ENCODE measurements at regions not wholly inside any gene's neighbourhood (a gene's known extent, or its start where the extent isn't known, plus 50 kb on each side); places are given as distances from the start of the nearest gene placed in this dataset.
"Not testable (repeated sequence)": the region's sequence is repeated elsewhere in the genome, so short reads cannot be mapped to it uniquely, and the experiment has no call there.

DNA sequence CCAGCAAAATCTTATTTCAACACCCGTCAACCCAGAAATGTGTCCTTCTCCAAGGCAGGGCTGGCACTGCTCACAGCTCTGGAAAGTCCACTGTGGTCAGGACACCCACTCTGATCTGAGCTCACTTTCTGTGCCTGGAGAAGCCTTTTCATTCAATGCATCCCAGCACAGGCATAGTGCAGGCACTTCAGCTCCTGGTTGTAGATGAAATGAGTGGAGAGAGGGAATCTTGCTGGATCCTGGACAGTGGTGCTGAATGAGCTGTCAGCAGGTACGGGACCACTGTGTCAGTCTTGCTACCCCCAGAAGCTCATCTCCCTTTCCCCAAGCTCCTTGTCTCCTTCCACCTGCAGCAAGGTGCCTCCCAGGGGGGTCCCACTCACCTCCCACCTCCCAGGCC is 86.1 kb upstream of the SALL1 start:
- in situ Hi-C loops (cut with HindIII; ENCODE audit: low sequenced_read_pairs), result no loop called here
- no peak overlapping the region for H3K4me3 ChIP-seq (ENCODE audit: low read depth, low read length)
- DNase-seq (ENCODE audit: low read depth), result no peak
- TF ChIP-seq, protein P1, sequence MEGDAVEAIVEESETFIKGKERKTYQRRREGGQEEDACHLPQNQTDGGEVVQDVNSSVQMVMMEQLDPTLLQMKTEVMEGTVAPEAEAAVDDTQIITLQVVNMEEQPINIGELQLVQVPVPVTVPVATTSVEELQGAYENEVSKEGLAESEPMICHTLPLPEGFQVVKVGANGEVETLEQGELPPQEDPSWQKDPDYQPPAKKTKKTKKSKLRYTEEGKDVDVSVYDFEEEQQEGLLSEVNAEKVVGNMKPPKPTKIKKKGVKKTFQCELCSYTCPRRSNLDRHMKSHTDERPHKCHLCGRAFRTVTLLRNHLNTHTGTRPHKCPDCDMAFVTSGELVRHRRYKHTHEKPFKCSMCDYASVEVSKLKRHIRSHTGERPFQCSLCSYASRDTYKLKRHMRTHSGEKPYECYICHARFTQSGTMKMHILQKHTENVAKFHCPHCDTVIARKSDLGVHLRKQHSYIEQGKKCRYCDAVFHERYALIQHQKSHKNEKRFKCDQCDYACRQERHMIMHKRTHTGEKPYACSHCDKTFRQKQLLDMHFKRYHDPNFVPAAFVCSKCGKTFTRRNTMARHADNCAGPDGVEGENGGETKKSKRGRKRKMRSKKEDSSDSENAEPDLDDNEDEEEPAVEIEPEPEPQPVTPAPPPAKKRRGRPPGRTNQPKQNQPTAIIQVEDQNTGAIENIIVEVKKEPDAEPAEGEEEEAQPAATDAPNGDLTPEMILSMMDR (IDR thresholded peaks at IDR 0.05; ENCODE audit: low read depth, low read length, missing control alignments), result no peak

GRCh38 chr16:51236583-51236982 is 85.5 kb upstream of the SALL1 start:
- no peak overlapping the region for H3K4me3 ChIP-seq (ENCODE audit: low read depth, low read length)
- TF ChIP-seq, protein P1 (IDR thresholded peaks at IDR 0.05; ENCODE audit: low read depth, low read length, missing control alignments), result no peak
- no peak for DNase-seq (ENCODE audit: low read depth)
- in situ Hi-C loops (cut with HindIII; ENCODE audit: low sequenced_read_pairs), result no loop called here

DNA sequence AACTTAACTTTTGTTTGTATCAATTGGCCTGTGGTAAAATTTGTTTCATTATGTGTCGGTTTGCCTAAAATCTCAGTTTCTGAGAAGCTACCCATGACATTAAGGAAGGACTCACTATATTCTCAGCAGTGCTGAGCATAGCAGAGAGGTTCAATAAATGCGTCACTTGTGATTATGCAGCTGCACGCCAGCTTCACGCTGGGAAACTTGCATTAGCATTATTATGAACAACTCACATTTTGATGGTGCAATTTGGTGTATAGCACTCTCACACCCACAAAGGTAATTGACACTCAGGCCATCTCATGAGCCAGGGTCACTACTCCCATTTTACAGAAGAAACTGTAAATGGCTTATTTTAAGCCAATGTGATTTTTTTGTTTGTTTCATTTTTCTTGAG is 80.6 kb upstream of the SALL1 start:
- DNase-seq (ENCODE audit: low read depth), result no peak
- TF ChIP-seq, protein P1 (IDR thresholded peaks at IDR 0.05; ENCODE audit: low read depth, low read length, missing control alignments), result no peak
- H3K4me3 ChIP-seq (ENCODE audit: low read depth, low read length), result no peak overlapping the region
- in situ Hi-C loops (cut with HindIII; ENCODE audit: low sequenced_read_pairs), result no loop called here

DNA sequence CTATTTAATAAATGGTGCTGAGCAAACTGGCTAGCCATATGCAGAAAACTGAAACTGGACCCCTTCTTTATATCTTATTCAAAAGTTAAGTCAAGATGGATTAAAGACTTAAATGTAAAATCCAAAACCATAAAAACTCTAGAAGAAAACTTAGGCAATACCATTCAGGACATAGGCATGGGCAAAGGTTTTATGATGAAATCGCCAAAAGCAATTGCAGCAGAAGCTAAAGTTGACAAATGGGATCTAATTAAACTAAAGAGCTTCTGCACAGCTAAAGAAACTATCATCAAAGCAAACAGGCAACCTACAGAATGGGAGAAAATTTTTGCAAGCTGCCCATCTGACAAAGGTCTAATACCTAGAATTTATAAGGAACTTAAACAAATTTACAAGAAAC is 79.0 kb upstream of the SALL1 start:
- H3K4me3 ChIP-seq (ENCODE audit: low read depth, low read length); DNase-seq (ENCODE audit: low read depth); in situ Hi-C loops (cut with HindIII; ENCODE audit: low sequenced_read_pairs): not testable (repeated sequence)

DNA sequence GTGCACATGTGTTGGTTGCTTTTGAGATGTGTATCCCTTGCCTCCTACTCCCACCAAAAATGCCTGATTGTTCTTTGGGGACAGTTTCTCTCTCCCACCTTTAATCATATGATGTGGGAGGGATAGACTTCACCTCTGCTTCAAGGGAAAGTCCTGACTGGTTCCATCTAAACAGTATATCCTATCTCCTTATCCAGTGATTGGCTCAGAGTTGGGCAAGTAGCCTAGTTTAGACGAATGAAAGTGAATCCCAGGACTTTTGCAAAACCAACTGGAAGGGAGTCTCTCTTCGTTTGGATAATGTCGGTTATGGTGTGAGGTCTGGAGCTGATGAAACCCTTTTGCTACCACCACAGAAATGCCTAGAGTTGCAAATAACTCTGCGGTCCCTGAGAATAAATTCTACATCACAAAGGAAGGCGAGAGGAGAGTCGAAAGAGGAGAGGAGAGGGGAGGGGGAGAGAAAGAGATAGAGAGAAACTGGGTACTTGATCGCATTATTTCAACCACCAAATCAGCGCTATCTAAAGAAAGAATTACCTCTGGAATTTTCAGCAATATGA is 77.1 kb upstream of the SALL1 start:
- no peak overlapping the region for H3K4me3 ChIP-seq (ENCODE audit: low read depth, low read length)
- TF ChIP-seq, protein P1 (IDR thresholded peaks at IDR 0.05; ENCODE audit: low read depth, low read length, missing control alignments), result no peak
- DNase-seq (ENCODE audit: low read depth), result no peak
- in situ Hi-C loops (cut with HindIII; ENCODE audit: low sequenced_read_pairs), result no loop called here

DNA sequence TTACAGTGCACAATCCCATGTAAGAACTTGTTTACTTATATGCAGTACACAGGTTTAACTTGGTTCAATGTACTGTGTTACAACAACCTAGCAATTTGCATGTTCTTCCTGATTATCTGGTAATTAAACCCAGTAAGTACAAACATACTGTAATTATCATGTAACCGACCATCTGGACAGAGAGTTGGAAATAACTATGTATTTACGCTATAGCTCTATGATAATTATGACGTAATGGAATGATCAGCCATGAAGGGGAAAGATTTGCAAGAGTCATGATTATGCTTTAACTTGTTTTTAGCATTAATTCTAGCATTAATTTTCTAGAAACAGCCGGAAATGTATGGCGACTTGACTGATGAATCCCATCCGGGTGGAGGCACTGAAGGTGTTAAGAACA is 74.8 kb upstream of the SALL1 start:
- TF ChIP-seq, protein P1 (IDR thresholded peaks at IDR 0.05; ENCODE audit: low read depth, low read length, missing control alignments), result no peak
- DNase-seq (ENCODE audit: low read depth), result no peak
- H3K4me3 ChIP-seq (ENCODE audit: low read depth, low read length), result no peak overlapping the region
- in situ Hi-C loops (cut with HindIII; ENCODE audit: low sequenced_read_pairs), result no loop called here

GRCh38 chr16:51224317-51224716 is 73.2 kb upstream of the SALL1 start:
- TF ChIP-seq, protein P1 (IDR thresholded peaks at IDR 0.05; ENCODE audit: low read depth, low read length, missing control alignments), result no peak
- in situ Hi-C loops (cut with HindIII; ENCODE audit: low sequenced_read_pairs), result no loop called here
- no peak for DNase-seq (ENCODE audit: low read depth)
- H3K4me3 ChIP-seq (ENCODE audit: low read depth, low read length), result no peak overlapping the region

Measured in astrocyte of the cerebellum (primary cell).